Testis (tissue), 2 donors: ENCODE measurements at regions not wholly inside any gene's neighbourhood (a gene's known extent, or its start where the extent isn't known, plus 50 kb on each side); places are given as distances from the start of the nearest gene placed in this dataset.
"Not testable (repeated sequence)": the region's sequence is repeated elsewhere in the genome, so short reads cannot be mapped to it uniquely, and the experiment has no call there.

Source experiments
- DNase-seq: peaks from one replicate; pipeline ENCODE4 v3.0.0-alpha.2; 2019
- H3K27ac ChIP-seq, 2 donors: fragments of 200-600 bp; sonication (generic); one replicate each; pipeline ENCODE4 v1.5.1; 2019
- H3K27me3 ChIP-seq: fragments of 200-600 bp; sonication (generic); one replicate; pipeline ENCODE4 v1.5.1; 2019
- H3K36me3 ChIP-seq: fragments of 200-600 bp; sonication (generic); one replicate; pipeline ENCODE4 v1.5.1; 2017; ENCODE audit warnings: low read depth; ENCODE audit errors: missing control alignments
- H3K4me1 ChIP-seq: fragments of 200-600 bp; sonication (generic); one replicate; pipeline ENCODE4 v1.5.1; 2019
- H3K4me3 ChIP-seq, 2 donors: fragments of 200-600 bp; sonication (generic); one replicate each; pipeline ENCODE4 v1.5.1; 2017 to 2019
- H3K9me3 ChIP-seq: fragments of 200-600 bp; sonication (generic); one replicate; pipeline ENCODE4 v1.5.1; 2017
- CTCF ChIP-seq, 3 experiments: fragments of 450-650 bp in 2 of 3; fragments of 200-600 bp in 1 of 3; sonication (generic) in 1 of 3; IDR thresholded peaks; one replicate each; pipeline ENCODE4 v1.5.1; 2016 to 2019; ENCODE audit warnings: antibody characterized with exemption in 3 of 3, mild to moderate bottlenecking in 2 of 3, moderate library complexity in 1 of 3
- POLR2A ChIP-seq: fragments of 450-650 bp; IDR thresholded peaks from one replicate; pipeline ENCODE4 v1.6.1; 2017; ENCODE audit warnings: antibody characterized with exemption, mild to moderate bottlenecking, moderate library complexity
- WGBS, 2 donors: methylation state at CpG; one replicate each; pipeline ENCODE4 v1.1.5; 2018; 5-methylcytosine and 5-hydroxymethylcytosine counted together
- intact Hi-C: fragments of 100-400 bp; cut with DNase I; formaldehyde crosslinking; loops from one replicate; pipeline ENCODE4 v1.15.1; 2023; ENCODE audit warnings: low total_unique reads

- H3K4me1 ChIP-seq, result no peaks in the 10 kb centered on the region
- H3K27me3 ChIP-seq, result no peaks in the 10 kb centered on the region
- H3K9me3 ChIP-seq, result no peaks in the 10 kb centered on the region
- TF ChIP-seq CTCF (IDR thresholded peaks at IDR 0.05) (no peak), POLR2A (no peak)
- no peak for DNase-seq
- intact Hi-C loops, result no loop called here
- H3K27ac ChIP-seq, result no peak overlapping the region
- H3K36me3 ChIP-seq, result no peaks in the 10 kb centered on the region
- H3K4me3 ChIP-seq, result no peak overlapping the region
Observed at GRCh38 chr18:66916834-66917233, 312.9 kb upstream of the CDH19 start.

GRCh38 chr18:66900837-66901236 is 296.9 kb upstream of the CDH19 start:
- DNase-seq, result no peak
- no peaks in the 10 kb centered on the region for H3K27me3 ChIP-seq
- intact Hi-C loops, result no loop called here
- H3K9me3 ChIP-seq, result no peaks in the 10 kb centered on the region
- H3K4me1 ChIP-seq, result no peaks in the 10 kb centered on the region
- TF ChIP-seq POLR2A, result no peak
- TF ChIP-seq CTCF (IDR thresholded peaks at IDR 0.05), result no peak
- H3K36me3 ChIP-seq, result no peaks in the 10 kb centered on the region
- H3K4me3 ChIP-seq, result no peak overlapping the region
- H3K27ac ChIP-seq, result no peak overlapping the region

- no peak overlapping the region for H3K4me3 ChIP-seq
- intact Hi-C loops, result no loop called here
Observed at GRCh38 chr18:66895631-66896030, 291.7 kb upstream of the CDH19 start.

GRCh38 chr18:66894851-66895250 is 291.0 kb upstream of the CDH19 start:
- no peaks in the 10 kb centered on the region for H3K9me3 ChIP-seq
- WGBS, 2 donors, result 74 to 81% methylated on average over 3 of the region's 3 CpGs
- no peaks in the 10 kb centered on the region for H3K27me3 ChIP-seq
- TF ChIP-seq POLR2A (no peak), CTCF (IDR thresholded peaks at IDR 0.05) (no peak)
- DNase-seq, result no peak
- H3K27ac ChIP-seq, result no peak overlapping the region
- intact Hi-C loops, result no loop called here
- H3K4me1 ChIP-seq, result no peaks in the 10 kb centered on the region
- H3K4me3 ChIP-seq, result no peak overlapping the region
- H3K36me3 ChIP-seq, result no peaks in the 10 kb centered on the region

More at GRCh38 chr18:66895631-66896030, 291.7 kb upstream of the CDH19 start:
- H3K27me3 ChIP-seq, result no peaks in the 10 kb centered on the region
- no peak overlapping the region for H3K27ac ChIP-seq
- DNase-seq, result no peak
- no peaks in the 10 kb centered on the region for H3K4me1 ChIP-seq
- no peaks in the 10 kb centered on the region for H3K36me3 ChIP-seq
- H3K9me3 ChIP-seq, result no peaks in the 10 kb centered on the region
- TF ChIP-seq POLR2A (no peak), CTCF (IDR thresholded peaks at IDR 0.05) (no peak)

- H3K4me1 ChIP-seq, DNase-seq, H3K27ac ChIP-seq, H3K27me3 ChIP-seq, intact Hi-C loops, H3K9me3 ChIP-seq, H3K4me3 ChIP-seq, H3K36me3 ChIP-seq: not testable (repeated sequence)
- WGBS, 2 donors, result 67 to 81% methylated on average over 13 of the region's 13 CpGs
Observed at GRCh38 chr18:66892388-66892787, 288.5 kb upstream of the CDH19 start.
